ENCODE measurements at regions not wholly inside any gene's neighbourhood (a gene's known extent, or its start where the extent isn't known, plus 50 kb on each side); places are given as distances from the start of the nearest gene placed in this dataset.

DNA sequence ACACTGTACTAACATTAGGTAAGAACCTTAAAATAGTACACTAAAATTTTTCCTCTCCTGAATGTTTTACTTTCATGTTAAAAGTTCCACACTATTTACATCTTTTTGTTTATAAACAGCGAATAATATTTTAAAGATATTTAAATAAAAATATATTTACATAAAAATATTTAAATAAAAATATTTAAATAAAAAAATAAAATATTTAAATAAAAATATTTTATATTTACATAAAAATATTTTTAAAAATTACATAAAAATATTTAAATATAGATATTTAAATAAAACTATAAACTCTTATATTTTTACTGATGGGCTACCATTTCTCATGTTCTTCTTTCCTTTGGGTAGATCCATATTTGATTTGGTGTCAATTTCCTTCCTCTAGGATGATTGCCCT, 619.0 kb downstream of the ANKRD7 start:
- no peak for TF ChIP-seq POLR2A (IDR thresholded peaks at IDR 0.05; ENCODE audit: low read depth, low read length)
- no peak for TF ChIP-seq POLR2AphosphoS5 (IDR thresholded peaks at IDR 0.05; ENCODE audit: low read depth, low read length)

Data from GM12892 (cell line).